ENCODE measurements at regions not wholly inside any gene's neighbourhood (a gene's known extent, or its start where the extent isn't known, plus 50 kb on each side); places are given as distances from the start of the nearest gene placed in this dataset.
"Not testable (repeated sequence)": the region's sequence is repeated elsewhere in the genome, so short reads cannot be mapped to it uniquely, and the experiment has no call there.

- DNase-seq (ENCODE audit: low read depth, low spot score) = no peak
Measured at GRCh38 chr4:141458501-141458900, 177.9 kb upstream of the IL15 start.

GRCh38 chr4:141459020-141459419, 177.4 kb upstream of the IL15 start:
- DNase-seq (ENCODE audit: low read depth, low spot score) = no peak

- DNase-seq (ENCODE audit: low read depth, low spot score) = no peak
Measured at GRCh38 chr4:141462361-141462760, 174.0 kb upstream of the IL15 start.

GRCh38 chr4:141463678-141464077, 172.7 kb upstream of the IL15 start:
- no peak for DNase-seq (ENCODE audit: low read depth, low spot score)

GRCh38 chr4:141464366-141464765, 172.0 kb upstream of the IL15 start:
- no peak for DNase-seq (ENCODE audit: low read depth, low spot score)

GRCh38 chr4:141465171-141465570, 171.2 kb upstream of the IL15 start:
- no peak for DNase-seq (ENCODE audit: low read depth, low spot score)

- DNase-seq (ENCODE audit: low read depth, low spot score) = no peak
Measured at GRCh38 chr4:141467225-141467624, 169.2 kb upstream of the IL15 start.

GRCh38 chr4:141469392-141469791, 167.0 kb upstream of the IL15 start:
- no peak for DNase-seq (ENCODE audit: low read depth, low spot score)

- no peak for DNase-seq (ENCODE audit: low read depth, low spot score)
Measured at GRCh38 chr4:141473026-141473540, 163.3 kb upstream of the IL15 start.

- no peak for DNase-seq (ENCODE audit: low read depth, low spot score)
Measured at GRCh38 chr4:141473952-141474351, 162.4 kb upstream of the IL15 start.

GRCh38 chr4:141480950-141481349, 155.4 kb upstream of the IL15 start:
- no peak for DNase-seq (ENCODE audit: low read depth, low spot score)

- DNase-seq (ENCODE audit: low read depth, low spot score) = not testable (repeated sequence)
Measured at GRCh38 chr4:141484298-141484697, 152.1 kb upstream of the IL15 start.

- DNase-seq (ENCODE audit: low read depth, low spot score) = no peak
Measured at GRCh38 chr4:141486375-141486997, 149.9 kb upstream of the IL15 start.

- no peak for DNase-seq (ENCODE audit: low read depth, low spot score)
Measured at GRCh38 chr4:141497627-141498026, 138.8 kb upstream of the IL15 start.

- DNase-seq (ENCODE audit: low read depth, low spot score) = no peak
Measured at GRCh38 chr4:141499261-141499853, 137.0 kb upstream of the IL15 start.

- DNase-seq (ENCODE audit: low read depth, low spot score) = no peak
Measured at GRCh38 chr4:141501395-141501794, 135.0 kb upstream of the IL15 start.

GRCh38 chr4:141501931-141502330, 134.5 kb upstream of the IL15 start:
- no peak for DNase-seq (ENCODE audit: low read depth, low spot score)

- DNase-seq (ENCODE audit: low read depth, low spot score) = no peak
Measured at GRCh38 chr4:141502755-141503154, 133.6 kb upstream of the IL15 start.

- no peak for DNase-seq (ENCODE audit: low read depth, low spot score)
Measured at GRCh38 chr4:141503260-141503659, 133.1 kb upstream of the IL15 start.

- DNase-seq (ENCODE audit: low read depth, low spot score) = no peak
Measured at GRCh38 chr4:141511055-141511454, 125.3 kb upstream of the IL15 start.

- DNase-seq (ENCODE audit: low read depth, low spot score) = no peak
Measured at GRCh38 chr4:141513866-141514265, 122.5 kb upstream of the IL15 start.

- no peak for DNase-seq (ENCODE audit: low read depth, low spot score)
Measured at GRCh38 chr4:141518222-141518621, 118.2 kb upstream of the IL15 start.

- DNase-seq (ENCODE audit: low read depth, low spot score) = no peak
Measured at GRCh38 chr4:141524116-141524515, 112.3 kb upstream of the IL15 start.

- DNase-seq (ENCODE audit: low read depth, low spot score) = no peak
Measured at GRCh38 chr4:141524841-141525240, 111.5 kb upstream of the IL15 start.

All from brain pericyte (primary cell).